Stimulated activated memory B cell treated with anti-CD40 and anti-IgM and Interleukin-4, amounts not matched to agents 10 μg/mL and 1 μg/mL and 100 μg/mL, for 72 hours (primary cell): ENCODE measurements at regions not wholly inside any gene's neighbourhood (a gene's known extent, or its start where the extent isn't known, plus 50 kb on each side); places are given as distances from the start of the nearest gene placed in this dataset.

ENCODE experiments used
- ATAC-seq: fragments of 150-1000 bp; cut with Tn5 transposase; 2 replicates; pipeline ENCODE4 v1.10.0; 2021
- H3K27ac Mint-ChIP-seq: one replicate; pipeline ENCODE4 v1.8.0; 2022; ENCODE audit warnings: mild to moderate bottlenecking, mixed read lengths
- H3K27me3 Mint-ChIP-seq: one replicate; pipeline ENCODE4 v1.8.0; 2022; ENCODE audit warnings: mixed read lengths
- H3K36me3 Mint-ChIP-seq: one replicate; pipeline ENCODE4 v1.8.0; 2022; ENCODE audit warnings: mixed read lengths
- H3K4me1 Mint-ChIP-seq: one replicate; pipeline ENCODE4 v1.8.0; 2022; ENCODE audit warnings: mixed read lengths
- H3K4me3 Mint-ChIP-seq: one replicate; pipeline ENCODE4 v1.8.0; 2022; ENCODE audit warnings: mild to moderate bottlenecking, moderate library complexity, mixed read lengths
- H3K9me3 Mint-ChIP-seq: one replicate; pipeline ENCODE4 v1.8.0; 2022; ENCODE audit warnings: mixed read lengths

DNA sequence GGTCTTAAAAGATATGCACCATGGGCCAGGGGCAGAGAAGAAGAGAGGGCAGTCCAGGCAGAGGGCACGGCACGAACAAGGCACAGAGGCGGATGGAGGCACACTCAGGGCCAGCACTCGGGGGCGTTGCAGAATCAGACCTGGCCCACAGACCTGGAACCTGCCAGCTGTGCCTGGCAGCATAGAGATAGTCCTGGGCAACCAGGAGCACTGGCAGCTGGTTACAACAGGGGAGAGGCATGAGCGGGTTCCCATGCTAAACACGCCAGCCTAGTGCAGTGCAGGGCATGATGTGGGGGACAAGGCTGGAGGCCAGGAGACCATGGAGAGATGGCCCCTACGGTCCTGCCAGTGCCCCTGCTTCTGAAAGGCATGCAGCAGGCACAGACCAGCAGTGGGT is 56.9 kb upstream of the RBFOX3 start:
- H3K27ac Mint-ChIP-seq, result no peak overlapping the region
- H3K9me3 Mint-ChIP-seq, result peaks cover 8% of the 10 kb centered on the region
- no peak overlapping the region for H3K4me3 Mint-ChIP-seq
- ATAC-seq, result no peak
- H3K36me3 Mint-ChIP-seq, result no peaks in the 10 kb centered on the region
- peaks cover 9% of the 10 kb centered on the region for H3K4me1 Mint-ChIP-seq
- H3K27me3 Mint-ChIP-seq, result peaks cover 86% of the 10 kb centered on the region

DNA sequence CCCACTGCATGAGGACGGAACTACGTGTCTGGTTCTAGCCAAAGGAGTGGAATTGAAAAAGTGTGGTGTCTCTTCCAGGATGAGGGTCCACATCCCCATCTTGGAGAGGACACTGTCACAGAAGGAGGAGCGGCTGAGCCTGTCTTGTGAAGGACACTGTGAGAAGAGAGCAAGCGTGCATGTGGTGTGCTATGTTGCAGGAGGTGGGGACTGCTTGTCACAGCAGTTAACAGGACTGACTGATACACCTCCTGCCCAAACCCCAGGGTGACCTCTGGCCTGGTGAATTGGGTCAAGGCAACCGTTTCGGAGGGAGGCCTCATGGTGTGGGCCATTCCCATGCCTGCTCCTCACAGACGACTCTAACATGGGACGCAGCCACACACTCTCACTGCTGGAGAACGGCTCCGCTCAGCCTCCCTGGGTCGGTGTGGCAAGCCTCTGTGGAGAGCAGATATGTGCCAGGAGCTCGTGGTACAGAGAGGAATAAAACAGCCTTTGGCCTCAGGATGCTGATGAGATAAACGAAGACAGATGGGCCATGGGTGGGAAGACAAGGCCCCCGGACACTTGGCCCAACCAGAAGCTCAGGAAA is 56.4 kb upstream of the RBFOX3 start:
- H3K4me1 Mint-ChIP-seq, result peaks cover 9% of the 10 kb centered on the region
- peaks cover 86% of the 10 kb centered on the region for H3K27me3 Mint-ChIP-seq
- peaks cover 2% of the 10 kb centered on the region for H3K9me3 Mint-ChIP-seq
- ATAC-seq, result no peak
- no peaks in the 10 kb centered on the region for H3K36me3 Mint-ChIP-seq
- no peak overlapping the region for H3K4me3 Mint-ChIP-seq
- H3K27ac Mint-ChIP-seq, result no peak overlapping the region

DNA sequence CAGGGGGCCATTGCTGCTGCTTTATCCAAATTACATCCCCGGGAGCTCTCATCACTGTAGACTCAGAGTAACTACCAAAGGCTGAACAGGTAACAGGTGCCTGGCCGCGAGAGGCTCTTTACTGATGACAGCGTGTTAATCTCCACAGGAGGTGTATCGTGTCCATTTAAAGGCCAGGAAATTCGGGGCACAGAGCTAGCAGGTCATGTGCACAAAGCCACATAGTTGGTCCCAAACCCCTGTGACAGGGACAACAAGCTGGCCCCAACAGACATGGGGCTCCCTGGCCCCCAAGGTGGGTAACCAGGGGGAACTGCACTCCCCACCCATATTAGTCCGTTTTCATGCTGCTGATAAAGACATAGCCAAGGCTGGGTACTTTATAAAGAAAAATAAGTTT is 55.3 kb upstream of the RBFOX3 start:
- no peak for ATAC-seq
- Mint-ChIP-seq H3K4me1 (peaks cover 3% of the 10 kb centered on the region), H3K27ac (no peak overlapping the region), H3K36me3 (no peaks in the 10 kb centered on the region), H3K4me3 (no peak overlapping the region), H3K27me3 (peaks cover 84% of the 10 kb centered on the region), H3K9me3 (peaks cover 9% of the 10 kb centered on the region)

DNA sequence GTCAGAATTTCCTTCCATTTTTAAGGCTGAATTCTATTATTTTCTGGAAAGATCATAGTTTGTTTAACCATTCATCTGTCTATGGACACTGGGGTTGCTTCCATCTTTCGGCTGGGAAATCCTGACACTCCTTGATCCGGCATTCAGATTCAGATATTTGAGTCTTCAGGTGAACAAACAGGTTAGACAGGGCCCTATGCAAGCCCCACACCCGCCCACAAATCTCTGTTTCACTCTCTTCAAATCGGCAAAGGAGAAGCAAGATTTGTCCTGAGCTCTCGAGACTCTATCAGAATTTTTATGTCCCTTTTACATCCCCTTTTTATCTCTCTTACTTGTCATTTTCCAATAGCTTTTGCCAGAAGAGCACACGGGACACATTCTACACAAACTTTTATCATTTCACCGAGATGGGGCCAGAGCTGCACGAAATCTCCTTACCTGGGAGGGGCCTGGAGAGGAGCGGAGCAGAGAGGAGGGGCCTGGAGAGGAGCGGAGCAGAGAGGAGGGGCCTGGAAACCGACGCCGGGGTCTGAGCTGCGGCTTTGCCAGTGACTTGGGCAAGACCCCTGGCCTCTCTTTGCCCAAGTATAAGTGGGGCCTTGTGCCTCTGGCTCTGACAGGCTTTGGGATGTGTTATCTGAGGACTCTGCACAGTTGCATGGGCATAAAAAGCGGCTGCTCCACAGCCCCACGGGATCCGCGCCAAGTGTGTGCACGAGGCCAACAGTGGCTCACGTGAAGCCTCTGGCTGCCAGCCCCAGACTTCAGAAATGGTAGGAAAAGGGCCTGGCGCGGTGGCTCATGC is 54.3 kb upstream of the RBFOX3 start:
- H3K4me1 Mint-ChIP-seq, result no peaks in the 10 kb centered on the region
- peaks cover 17% of the 10 kb centered on the region for H3K9me3 Mint-ChIP-seq
- peaks cover 86% of the 10 kb centered on the region for H3K27me3 Mint-ChIP-seq
- no peak overlapping the region for H3K27ac Mint-ChIP-seq
- ATAC-seq, result no peak
- H3K36me3 Mint-ChIP-seq, result no peaks in the 10 kb centered on the region
- no peak overlapping the region for H3K4me3 Mint-ChIP-seq

DNA sequence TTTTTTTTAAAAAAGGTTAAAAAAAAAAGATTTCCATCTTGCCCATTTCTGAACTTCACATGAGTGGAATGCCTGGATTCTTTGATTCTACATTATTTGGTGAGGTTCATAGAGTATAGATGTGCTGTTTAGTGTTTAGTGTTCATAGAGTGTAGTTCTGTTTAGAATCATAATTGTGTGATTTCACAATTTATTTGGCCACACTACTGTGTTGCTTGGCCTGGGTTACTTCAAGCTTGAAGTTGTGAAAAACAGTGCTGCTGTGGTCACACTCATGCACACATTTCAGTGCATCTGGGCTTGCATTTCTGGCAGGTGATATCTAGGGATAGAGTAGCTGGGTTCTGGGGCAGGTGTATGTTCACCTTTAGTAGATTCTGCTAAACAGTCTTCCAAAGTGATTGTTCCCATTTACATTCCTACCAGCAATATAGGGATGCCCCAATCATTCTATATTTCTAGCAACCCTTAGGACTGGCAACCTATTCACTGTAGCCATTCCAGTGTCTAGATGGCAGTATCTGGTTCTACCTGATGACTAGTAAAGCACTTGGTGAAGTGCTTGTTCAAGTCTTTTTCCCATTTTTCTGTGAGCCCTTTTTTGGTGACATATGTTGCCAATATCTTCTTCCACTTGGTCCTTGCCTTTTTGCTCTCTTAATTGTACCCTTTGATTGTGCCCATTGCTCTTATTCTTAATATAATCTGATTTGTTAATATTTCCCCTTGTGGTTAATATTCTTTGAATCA is 50.6 kb upstream of the RBFOX3 start:
- Mint-ChIP-seq H3K9me3 (peaks cover 16% of the 10 kb centered on the region), H3K27ac (no peak overlapping the region), H3K27me3 (peaks cover 84% of the 10 kb centered on the region), H3K4me1 (peaks cover 9% of the 10 kb centered on the region), H3K4me3 (no peak overlapping the region), H3K36me3 (no peaks in the 10 kb centered on the region)
- no peak for ATAC-seq
